DMS 273 (cell line): ENCODE measurements at regions not wholly inside any gene's neighbourhood (a gene's known extent, or its start where the extent isn't known, plus 50 kb on each side); places are given as distances from the start of the nearest gene placed in this dataset.
A peak's percentile ranks its signal among the peaks of the same experiment; 100 is the strongest.

Experiments
- DNase-seq: peaks from one replicate; lab custom pipeline; 2025; ENCODE audit not compliant: unreplicated experiment; lab: John Stamatoyannopoulos, UW

DNA sequence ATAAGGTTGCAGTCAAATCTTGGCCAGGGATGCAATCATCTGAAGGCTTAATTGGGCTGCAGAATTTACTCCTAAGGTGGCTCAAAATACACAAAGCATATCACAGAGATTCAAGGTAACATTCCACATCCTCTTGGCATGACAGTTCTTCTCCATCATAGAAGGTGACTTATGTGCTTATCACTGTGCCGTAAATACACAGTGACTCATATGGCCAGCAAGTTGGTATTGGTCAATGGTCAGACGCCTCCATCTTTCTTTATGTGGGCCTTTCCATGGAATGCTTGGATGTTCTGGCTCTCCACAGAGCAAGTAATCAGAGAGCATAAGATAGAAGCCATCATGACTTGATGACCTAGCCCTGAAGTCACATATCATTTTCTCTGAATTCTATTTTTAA lies 168.8 kb upstream of the ST8SIA2 start:
- no peak for DNase-seq

DNA sequence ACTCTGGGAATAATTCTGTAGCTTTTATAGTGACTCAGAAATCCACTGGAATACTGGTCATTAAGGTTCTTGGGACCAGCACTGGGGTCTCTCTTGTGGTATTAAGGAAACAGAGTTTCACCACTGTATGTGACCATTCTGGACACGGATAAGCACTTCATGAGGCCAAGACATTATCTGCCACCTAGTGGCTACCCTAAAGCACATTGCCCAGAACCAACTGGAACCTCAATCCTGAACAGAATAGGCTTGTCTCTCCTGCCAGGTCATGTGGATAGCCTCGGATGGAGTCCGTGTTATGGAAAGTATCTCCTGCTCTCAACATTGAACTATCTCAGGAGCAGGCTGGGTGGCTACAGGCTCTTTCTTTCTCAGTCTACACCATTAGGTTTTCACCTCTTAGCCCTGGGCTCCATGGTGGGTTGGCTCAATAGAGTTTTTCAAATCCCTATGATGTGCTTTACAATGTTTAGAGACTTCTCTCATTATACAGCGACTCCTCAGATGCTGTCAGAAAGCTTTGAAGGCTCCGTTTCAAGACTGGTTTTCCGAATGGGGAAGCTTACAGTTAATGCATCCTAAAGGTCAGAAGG lies 167.6 kb upstream of the ST8SIA2 start:
- peak; percentile 34 for DNase-seq

DNA sequence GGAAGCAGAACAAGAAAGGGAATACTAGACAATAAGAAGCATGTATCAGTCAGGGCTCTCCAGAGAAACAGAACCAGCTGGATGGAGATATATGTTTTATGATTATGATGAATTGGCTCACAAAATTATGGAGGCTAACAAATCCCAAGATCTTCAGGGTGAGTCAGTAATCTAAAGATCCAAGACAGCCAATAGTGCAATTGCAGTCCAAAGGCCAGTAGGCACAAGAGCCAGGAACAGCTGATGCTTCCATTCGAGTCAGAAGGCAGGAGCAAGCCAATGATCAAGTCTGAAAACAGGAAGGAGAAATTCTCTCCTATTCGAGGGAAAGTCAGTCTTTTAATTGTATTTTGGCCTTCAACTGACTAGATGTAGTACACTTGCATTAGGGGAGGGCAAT lies 164.9 kb upstream of the ST8SIA2 start:
- no peak for DNase-seq

DNA sequence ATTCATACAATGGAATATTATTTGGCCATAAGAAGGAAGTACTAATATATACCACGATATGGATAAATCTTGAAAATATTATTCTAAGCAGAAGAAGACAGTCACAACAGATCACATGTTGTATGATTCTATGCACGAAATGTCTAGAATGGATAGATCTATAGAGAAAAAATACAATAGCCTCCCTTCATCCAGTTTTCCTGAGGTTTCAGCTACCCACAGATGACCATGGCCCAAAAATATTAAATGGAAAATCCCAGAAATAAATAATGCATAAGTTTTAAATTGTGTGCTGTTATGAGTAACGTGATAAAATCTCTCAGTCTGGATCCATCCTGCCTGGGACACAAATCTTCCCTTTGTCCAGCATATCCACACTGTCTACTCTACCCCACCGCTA lies 162.2 kb upstream of the ST8SIA2 start:
- DNase-seq, result no peak

DNA sequence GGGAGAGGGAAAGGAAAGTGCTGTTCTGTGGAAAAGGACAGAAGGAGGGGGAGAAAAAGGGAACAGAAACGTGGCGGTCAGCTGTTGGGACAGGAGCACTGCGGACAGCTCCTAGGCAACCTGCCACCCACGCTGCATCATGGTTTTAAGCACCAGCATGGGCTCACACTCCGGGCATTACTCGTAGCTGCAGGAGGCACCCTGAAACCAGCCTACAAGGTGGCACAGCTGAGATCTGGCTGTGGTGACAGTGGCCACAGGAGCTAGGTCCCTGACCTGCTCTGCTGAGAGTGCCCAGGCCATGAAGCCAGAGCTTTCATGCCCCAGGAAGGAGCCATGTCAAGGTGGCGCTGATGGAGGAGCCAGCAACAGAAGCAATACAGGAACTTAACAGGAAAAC lies 161.4 kb upstream of the ST8SIA2 start:
- DNase-seq, result no peak

DNA sequence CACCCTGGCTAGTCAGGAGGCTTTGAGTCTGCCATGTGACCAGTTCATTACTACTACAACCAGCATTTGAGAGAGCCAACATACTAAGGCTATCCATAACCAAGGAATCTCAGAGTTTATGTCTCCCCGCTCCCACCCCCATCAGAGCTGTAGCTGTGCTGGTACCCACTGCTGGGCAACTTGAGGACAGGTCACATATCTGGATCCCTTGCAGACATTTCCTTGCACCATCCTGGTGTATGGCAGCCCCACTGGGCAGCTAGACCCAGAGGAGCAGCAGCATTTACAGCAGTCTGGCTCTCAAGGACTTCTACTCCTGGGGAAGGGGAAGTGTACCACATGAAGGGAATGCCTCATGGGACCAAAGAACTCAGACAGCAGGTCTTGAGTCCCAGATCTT lies 160.8 kb upstream of the ST8SIA2 start:
- no peak for DNase-seq

DNA sequence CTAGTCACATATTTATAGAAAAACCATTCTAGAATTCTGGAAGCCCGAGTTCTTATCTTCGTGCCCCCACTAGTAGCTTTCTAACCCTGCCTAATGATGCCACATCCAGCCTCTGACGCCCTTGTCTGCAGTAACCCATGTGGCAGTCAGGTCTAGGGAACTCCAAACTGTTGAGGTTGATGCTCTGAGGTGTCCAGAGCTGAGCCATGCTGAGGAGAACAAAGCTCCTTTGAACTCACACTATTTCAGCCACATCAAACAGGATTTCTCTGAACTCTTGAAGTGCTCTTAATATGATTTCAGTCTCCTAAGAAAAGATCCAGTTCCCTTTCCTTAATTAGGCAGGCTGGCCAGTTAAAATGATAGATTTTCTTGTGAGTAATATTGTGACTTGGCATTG lies 150.5 kb upstream of the ST8SIA2 start:
- DNase-seq, result no peak

DNA sequence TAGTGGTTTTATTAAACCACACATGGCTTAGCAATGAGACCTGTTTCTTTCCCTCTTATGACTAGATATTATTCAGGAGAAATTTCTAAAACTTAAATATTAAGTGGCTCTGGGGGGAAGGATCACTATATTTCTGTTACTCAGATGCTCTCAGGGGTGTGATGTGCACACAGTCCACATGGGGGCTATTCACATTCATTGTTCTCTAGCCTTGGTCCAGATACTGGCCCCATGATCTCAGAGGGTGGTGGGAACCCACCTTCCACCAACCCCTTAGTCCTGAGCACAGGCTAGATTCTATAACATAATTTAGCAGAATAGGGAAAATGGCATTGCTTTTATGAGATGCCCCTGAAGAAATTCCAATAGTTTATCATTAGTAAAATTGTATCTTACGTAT lies 149.0 kb upstream of the ST8SIA2 start:
- DNase-seq, result no peak

DNA sequence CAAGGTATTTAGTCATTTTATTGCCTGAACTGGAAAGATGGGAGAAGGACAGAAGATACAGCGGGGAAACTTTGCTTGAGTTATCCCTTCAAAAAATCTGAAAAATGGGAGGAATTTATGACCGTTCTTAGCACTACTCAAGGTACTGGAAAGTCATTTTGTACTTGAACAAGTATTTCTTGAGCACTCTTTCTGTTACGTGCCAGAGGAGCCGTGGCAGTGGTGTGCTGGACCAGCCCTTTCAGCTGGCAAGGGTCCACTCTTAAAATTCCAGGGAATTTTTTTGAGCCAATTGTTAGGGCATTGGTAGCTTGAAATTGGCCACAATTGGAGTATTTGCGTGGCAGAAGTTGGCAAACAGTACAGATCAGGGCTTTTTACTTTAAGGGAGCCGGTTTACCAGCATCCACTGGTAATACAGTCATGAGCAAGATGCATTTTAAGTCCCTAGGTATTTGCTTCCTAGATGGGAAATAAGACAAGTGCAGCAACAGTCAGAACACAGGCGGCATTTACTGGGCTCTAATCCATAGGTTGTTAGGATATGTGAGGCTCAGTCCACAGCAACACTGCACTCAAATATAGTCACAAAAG lies 145.9 kb upstream of the ST8SIA2 start:
- DNase-seq, result no peak

DNA sequence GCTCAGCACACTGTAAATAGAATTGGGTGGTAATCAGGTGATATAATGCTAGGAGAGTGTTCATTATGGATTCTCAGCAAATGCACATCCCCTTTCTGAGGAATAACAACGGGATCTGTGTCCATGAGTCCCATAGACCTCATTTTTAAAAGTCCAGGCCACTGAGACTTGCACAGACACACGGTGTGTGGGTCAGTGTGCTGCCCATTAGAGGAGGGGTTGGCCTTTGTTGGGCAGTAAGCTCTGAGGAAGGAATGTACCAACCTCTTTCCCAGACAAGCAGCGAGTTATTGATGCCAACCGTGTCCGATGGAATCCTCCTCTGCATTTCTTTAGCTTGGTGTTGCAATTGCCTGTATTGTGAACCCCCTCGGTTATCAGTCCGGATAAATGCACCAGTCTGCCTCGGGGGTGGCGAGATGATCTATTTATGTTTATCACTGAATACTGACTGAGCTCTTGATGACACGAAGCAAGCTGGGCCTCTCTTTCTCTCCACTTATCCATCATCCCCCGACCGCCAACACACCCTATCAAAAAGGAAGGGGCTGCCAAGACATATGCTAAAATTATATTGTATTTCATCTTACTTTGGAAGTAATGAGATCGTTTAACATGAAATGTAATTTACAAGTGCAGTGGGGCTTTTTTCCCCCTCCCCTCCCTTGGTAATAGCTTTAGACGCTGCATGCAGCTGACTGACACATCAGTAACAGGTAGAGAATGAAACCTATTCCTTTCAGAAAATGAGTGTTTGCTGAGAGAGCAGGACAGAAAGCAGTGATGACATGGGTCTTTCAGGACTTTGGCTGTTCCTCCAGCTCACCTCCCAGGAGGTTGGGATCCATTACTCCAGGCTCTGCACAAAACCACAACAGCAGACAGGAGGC lies 126.6 kb upstream of the ST8SIA2 start:
- no peak for DNase-seq

DNA sequence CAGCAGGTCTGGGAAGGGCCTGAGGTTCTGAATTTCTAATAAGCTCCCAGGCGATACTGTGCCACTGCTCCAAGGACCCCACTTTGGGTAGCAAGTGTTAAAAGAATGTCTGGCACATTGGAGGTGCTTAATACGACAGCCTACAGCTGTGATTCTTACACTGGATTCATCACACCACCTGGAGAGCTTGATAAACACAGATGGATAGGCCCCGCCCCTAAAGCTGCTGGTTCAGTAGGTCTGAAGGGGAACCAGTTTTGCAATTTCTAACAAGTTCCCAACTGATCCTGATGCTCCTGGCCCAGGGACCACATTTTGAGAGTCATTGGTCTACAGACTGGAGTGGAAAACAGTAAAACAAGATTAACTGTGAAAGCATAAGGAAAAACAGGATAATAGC lies 124.8 kb upstream of the ST8SIA2 start:
- peak; percentile 65 for DNase-seq

DNA sequence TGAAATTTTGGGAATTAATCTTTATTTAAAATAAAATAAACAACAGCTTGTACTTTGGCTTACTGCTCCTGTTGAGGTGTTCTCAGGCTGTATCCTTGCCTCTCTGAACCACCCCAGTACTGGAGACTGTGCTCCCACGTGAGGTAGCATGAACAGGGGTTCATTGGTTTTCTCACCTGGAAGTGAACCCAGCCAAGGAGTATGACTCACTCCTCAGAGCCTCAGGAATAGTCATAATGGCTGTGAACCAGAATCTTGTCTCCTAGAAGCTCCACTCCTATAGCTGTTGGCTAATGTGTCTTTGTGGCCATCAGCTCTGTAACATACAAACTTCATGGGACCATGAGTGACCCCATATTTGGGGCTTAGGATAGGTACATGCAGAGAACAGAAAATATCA lies 122.5 kb upstream of the ST8SIA2 start:
- no peak for DNase-seq

DNA sequence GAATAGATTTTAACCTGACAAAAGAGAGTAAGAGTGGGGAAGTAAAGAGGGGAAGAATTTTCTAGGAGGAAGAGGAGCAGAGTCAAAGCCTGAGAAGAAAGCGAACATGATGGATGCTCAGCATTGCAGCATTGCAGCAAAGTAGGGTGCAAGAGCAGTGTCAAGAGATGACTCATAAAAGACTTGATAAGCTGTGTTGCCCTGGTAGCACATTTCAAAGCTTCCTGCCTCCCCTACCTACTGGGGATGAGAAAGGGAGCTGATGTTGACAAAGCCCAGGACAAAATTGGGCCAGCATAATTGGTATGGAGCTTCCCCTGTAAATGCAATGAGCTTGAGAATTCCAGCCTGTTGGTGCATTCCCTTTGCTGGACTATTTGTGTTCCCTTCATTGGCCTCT lies 121.6 kb upstream of the ST8SIA2 start:
- DNase-seq, result no peak

DNA sequence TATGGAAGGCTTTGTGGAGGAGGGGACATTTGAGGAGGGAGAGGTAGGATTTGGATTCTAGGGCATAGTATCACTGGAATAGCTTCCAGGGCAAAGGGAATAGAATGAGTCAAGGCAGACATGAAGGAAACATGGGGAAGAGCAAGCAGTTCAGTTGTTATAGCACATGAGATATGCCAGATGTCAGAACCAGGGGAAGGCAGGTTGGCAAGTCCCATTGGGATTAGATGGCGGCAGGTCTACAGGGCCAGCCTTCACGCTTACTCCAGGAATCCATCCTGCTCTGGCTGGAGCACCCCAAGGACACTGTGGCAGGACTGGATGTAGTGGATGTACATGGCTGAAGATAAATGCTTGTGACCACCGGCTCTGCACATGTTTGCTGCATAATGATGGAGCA lies 120.4 kb upstream of the ST8SIA2 start:
- peak; percentile 19 for DNase-seq

DNA sequence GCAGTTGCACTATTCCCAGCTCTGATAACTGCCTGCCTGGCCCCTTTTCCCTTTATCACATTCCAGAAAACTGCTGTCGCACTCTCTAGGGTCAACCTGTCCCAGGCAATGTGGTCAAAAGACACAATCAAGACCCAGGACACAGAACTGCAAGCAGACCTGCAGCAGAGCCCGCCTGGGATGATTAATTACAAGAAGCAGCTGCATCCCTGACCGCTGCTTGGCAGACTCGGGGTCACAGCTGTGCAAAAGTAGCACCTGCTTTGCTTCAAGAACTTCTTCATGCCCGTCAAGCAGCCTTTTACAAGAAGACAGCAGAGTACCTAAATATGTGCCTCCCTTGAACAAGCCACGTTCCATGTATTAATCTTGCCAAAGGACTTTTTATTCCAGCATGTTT lies 120.0 kb upstream of the ST8SIA2 start:
- DNase-seq, result peak; percentile 22

DNA sequence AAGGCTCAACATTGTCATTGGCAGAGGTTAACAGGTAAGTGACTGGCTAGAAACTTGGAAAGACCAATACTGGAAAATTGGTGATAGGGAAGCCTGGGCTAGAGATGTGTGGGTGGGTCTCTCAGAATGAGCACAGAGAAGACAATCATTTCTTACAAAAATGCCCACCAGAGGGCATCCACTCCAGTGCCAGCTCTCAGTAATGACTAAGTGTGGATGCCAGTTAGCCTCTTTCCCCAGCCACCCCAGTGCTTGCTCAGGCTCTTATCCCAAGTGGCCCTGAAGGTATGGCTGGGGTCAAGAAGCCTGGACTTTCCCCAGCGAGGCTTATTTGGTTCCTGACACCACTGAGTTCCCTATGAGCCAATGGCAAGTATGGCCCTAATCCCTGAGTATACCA lies 115.9 kb upstream of the ST8SIA2 start:
- DNase-seq, result peak; percentile 61

DNA sequence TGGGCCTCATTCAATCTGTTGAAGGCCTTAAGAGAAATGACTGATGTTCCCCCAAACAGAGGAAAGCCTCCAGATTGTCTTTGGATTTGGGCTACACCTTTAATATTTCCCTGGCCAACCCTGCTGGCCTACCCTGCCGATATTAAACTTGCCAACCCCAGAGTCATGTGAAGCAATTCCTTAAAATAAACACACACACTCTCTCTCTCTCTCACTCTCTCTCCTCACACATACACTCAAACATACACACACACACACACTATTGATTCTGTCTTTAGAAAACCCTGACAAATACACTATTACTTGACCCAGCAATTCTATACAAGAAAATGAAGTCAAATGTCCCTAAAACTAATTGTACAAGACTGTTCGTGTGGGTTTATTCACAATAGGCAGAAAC lies 109.9 kb upstream of the ST8SIA2 start:
- DNase-seq, result no peak

DNA sequence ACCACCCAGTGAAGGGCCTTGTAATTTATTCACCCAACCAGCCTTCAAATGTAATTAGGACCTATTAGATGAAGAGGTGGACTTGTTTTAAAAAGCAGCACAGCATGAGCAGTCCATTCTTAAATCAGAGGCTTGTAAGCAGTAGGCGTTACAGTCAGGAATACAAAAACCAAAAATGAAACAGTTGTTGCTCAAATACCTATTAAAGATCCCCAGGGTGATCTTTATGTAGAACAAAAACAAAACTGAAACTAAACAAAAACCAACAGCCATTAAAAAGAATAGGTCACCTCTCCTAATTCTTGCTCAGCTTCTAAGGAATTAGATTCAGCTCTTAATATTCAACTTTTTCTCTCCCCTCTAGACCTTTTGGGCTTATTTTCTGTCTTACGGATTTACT lies 104.9 kb upstream of the ST8SIA2 start:
- no peak for DNase-seq

DNA sequence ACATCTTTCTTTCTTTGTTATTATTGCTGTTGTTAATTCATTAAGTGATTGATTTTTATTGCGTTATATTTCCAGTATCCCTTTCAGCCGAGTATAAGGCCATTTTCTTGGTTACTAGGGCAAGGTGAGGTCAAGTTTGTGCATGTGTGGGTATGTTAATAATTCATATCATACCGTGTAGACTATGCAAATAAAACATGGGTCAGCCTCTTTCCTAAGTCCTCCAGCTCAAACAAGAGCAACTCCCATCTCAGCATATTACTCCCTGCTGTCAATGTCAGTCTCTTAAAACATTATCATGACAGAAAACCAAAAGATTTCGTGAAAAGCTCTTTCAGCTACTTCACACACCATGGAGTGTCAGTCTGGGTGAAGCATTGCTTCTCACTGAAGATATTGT lies 103.9 kb upstream of the ST8SIA2 start:
- DNase-seq, result no peak

DNA sequence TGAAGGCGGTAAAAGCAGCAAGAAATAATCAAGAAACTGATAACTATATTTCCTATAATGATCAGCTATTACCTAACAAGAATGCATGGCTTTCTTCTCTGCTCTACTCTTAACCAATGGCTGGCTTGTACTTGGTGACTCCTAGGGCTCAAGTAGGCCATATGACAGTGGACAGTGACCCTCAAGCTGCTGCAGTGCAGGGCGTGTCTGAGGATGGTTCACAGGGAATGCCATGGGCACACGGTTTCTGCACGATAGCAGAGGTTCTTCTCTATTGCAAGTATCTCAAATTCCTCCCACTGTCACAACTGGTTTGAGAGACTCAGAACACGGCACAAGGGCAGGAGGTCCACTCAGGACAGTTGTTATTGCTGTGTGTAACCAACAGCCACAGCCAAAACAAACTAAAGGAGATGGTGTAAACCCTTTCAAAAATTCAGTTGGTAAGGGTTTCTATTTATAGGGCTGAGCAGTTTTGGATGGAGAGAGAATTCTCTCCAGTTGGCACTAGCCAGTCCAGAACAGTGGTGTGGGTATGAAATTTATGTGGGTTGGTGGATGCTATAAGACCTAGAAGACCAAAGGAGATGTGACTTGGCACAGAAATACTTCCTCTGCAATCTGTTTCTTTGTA lies 103.2 kb upstream of the ST8SIA2 start:
- no peak for DNase-seq

DNA sequence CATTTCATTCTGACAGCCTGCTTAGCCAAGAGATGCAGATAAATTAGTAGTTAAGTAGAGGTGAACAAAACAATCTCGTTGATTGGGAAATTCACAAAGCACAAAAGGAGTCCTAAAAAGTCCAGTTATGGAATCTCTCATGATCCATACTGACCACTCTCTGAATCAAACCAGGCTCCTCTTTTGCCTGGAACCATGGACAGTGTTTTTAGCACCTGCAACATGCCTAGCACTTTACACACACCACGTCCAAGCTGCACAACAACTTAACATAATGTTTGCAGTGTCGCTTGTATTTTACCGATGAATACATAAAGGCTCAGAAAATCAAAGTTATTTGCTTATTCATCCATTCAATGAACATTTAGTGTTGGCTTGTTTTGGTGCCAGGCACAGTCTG lies 101.8 kb upstream of the ST8SIA2 start:
- DNase-seq, result no peak

DNA sequence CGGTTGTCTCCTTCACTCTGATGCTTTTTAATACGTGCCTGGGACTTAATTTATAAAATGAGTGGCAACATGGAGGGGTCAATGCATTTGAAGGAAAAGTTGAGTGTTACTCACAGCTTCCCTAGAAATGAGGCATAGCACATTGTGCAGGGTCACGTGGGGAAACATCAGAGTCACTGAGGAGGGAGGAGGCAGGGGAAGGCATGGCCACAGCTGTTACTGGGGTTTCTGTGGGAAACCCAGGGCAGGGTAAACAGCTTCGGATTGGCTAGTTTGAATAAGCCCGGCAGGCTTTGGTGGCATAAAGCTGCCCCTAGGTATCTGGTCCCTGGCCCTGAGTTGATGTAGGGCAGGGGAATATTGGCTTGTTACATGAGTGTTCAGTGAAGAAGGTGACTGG lies 98.9 kb upstream of the ST8SIA2 start:
- DNase-seq, result peak; percentile 52
